B cell (primary cell): ENCODE measurements at regions not wholly inside any gene's neighbourhood (a gene's known extent, or its start where the extent isn't known, plus 50 kb on each side); places are given as distances from the start of the nearest gene placed in this dataset.

Source experiments
- ATAC-seq: fragments of 200-7000 bp; cut with Tn5 transposase; one replicate; pipeline ENCODE4 v1.10.0; 2021; ENCODE audit warnings: low read depth, mild to moderate bottlenecking, moderate number of reproducible peaks, moderate library complexity
- CTCF ChIA-PET: fragments of 350-600 bp; sonication (Branson Sonifier 250); formaldehyde crosslinking; loops from one replicate; lab custom pipeline; 2021; ENCODE audit warnings: antibody characterized with exemption, inconsistent platforms; lab: Charles Lee
- POLR2A ChIA-PET: fragments of 350-600 bp; sonication (Branson Sonifier 250); formaldehyde crosslinking; loops from one replicate; lab custom pipeline; 2021; ENCODE audit warnings: antibody characterized with exemption; lab: Charles Lee
- DNase-seq: peaks from one replicate; pipeline ENCODE4 v3.0.0; 2013
- H2AFZ ChIP-seq: 2 replicates; pipeline ENCODE4 v1.6.1; 2012; ENCODE audit warnings: mild to moderate bottlenecking, low read depth, low read length; ENCODE audit not compliant: insufficient read depth, poor library complexity, severe bottlenecking
- H3K27ac ChIP-seq, 2 donors: 1 replicate in 1 of 2; 2 replicates in 1 of 2; pipeline ENCODE4 v1.5.1; 2012 to 2013; ENCODE audit warnings: low read length in 2 of 2, mild to moderate bottlenecking in 2 of 2, moderate library complexity in 1 of 2
- H3K27me3 ChIP-seq, 4 experiments: fragments of 200-600 bp in 1 of 4; sonication (generic) in 1 of 4; replicated peaks in 1 of 4; 1 replicate in 2 of 4; 2 replicates in 2 of 4; pipeline versions ENCODE4 v1.6.1 to v1.7.0; 2013 to 2016; ENCODE audit warnings: low read length in 3 of 4, mild to moderate bottlenecking in 2 of 4, mixed read lengths in 1 of 4, moderate library complexity in 1 of 4; ENCODE audit not compliant: insufficient read depth in 4 of 4, control insufficient read depth in 3 of 4; ENCODE audit errors: control extremely low read depth in 1 of 4
- H3K36me3 ChIP-seq, 2 experiments: replicated peaks in 1 of 2; 1 replicate in 1 of 2; 2 replicates in 1 of 2; pipeline versions ENCODE4 v1.6.1 to v1.7.1; 2013; ENCODE audit warnings: low read length in 1 of 2; ENCODE audit not compliant: insufficient read depth in 2 of 2, control insufficient read depth in 1 of 2; ENCODE audit errors: control extremely low read depth in 1 of 2, extremely low read depth in 1 of 2
- H3K4me1 ChIP-seq, 2 donors: fragments of 200-600 bp in 1 of 2; sonication (generic) in 1 of 2; 1 replicate in 1 of 2; 2 replicates in 1 of 2; pipeline versions ENCODE4 v1.5.1 to v1.6.1; 2013 to 2017; ENCODE audit warnings: low read length in 2 of 2; ENCODE audit not compliant: control insufficient read depth in 2 of 2, insufficient read depth in 2 of 2
- H3K4me2 ChIP-seq: replicated peaks from 2 replicates; pipeline ENCODE3; 2012; ENCODE audit warnings: mild to moderate bottlenecking, low read depth, low read length; ENCODE audit not compliant: poor library complexity, severe bottlenecking
- H3K4me3 ChIP-seq, 5 experiments: fragments of 200-600 bp in 1 of 5; sonication (generic) in 1 of 5; 1 replicate in 3 of 5; 2 replicates in 2 of 5; pipeline versions ENCODE4 v1.5.1 to v1.7.0; 2011 to 2016; ENCODE audit warnings: low read length in 4 of 5, mild to moderate bottlenecking in 4 of 5, low read depth in 2 of 5, control low read depth in 1 of 5, moderate library complexity in 1 of 5; ENCODE audit not compliant: insufficient read depth in 1 of 5; ENCODE audit errors: control extremely low read depth in 1 of 5, extremely low read depth in 1 of 5
- H3K79me2 ChIP-seq: fragments of 200-600 bp; sonication (generic); one replicate; pipeline ENCODE4 v1.6.0; 2016; ENCODE audit warnings: low read length; ENCODE audit not compliant: control insufficient read depth, insufficient read depth
- H3K9ac ChIP-seq: fragments of 200-600 bp; sonication (generic); 2 replicates; pipeline ENCODE4 v1.6.1; 2017; ENCODE audit warnings: mild to moderate bottlenecking, low read length, moderate library complexity
- H3K9me3 ChIP-seq, 3 donors: one replicate each; pipeline versions ENCODE4 v1.6.1 to v1.7.1; 2013; ENCODE audit warnings: low read length in 2 of 3; ENCODE audit not compliant: control insufficient read depth in 2 of 3, insufficient read depth in 1 of 3; ENCODE audit errors: control extremely low read depth in 1 of 3
- H4K20me1 ChIP-seq: 2 replicates; pipeline ENCODE4 v1.6.0; 2012; ENCODE audit warnings: mild to moderate bottlenecking, low read length; ENCODE audit not compliant: insufficient read depth, control insufficient read depth, poor library complexity, severe bottlenecking
- H3K27ac Mint-ChIP-seq: one replicate; pipeline ENCODE4 v1.8.0; 2021; ENCODE audit warnings: mixed read lengths
- H3K27me3 Mint-ChIP-seq: one replicate; pipeline ENCODE4 v1.8.0; 2021; ENCODE audit warnings: mixed read lengths
- H3K4me1 Mint-ChIP-seq: one replicate; pipeline ENCODE4 v1.8.0; 2021; ENCODE audit warnings: mixed read lengths
- H3K4me3 Mint-ChIP-seq: one replicate; pipeline ENCODE4 v1.8.0; 2021; ENCODE audit warnings: mixed read lengths
- H3K9me3 Mint-ChIP-seq: one replicate; pipeline ENCODE4 v1.8.0; 2022; ENCODE audit warnings: mixed read lengths; ENCODE audit not compliant: insufficient read depth
- CTCF ChIP-seq: fragments of 200-600 bp; IDR thresholded peaks from one replicate; pipeline ENCODE4 v1.8.0; 2022; ENCODE audit warnings: antibody characterized with exemption, mild to moderate bottlenecking
- EZH2 ChIP-seq: IDR thresholded peaks from 2 replicates; pipeline ENCODE4 v1.6.1; 2012; ENCODE audit warnings: borderline replicate concordance, low read depth, mild to moderate bottlenecking, moderate library complexity, low read length; ENCODE audit not compliant: insufficient read depth, poor library complexity, severe bottlenecking
- WGBS: methylation state at CpG from one replicate; pipeline ENCODE4 v1.1.5; 2013; ENCODE audit warnings: missing lambda C conversion rate; ENCODE audit not compliant: insufficient coverage; 5-methylcytosine and 5-hydroxymethylcytosine counted together
- intact Hi-C: fragments of 100-400 bp; cut with micrococcal nuclease; formaldehyde crosslinking; loops from one replicate; pipeline ENCODE4 v1.10.0; 2022

GRCh38 chr11:100631316-100631715, 55.8 kb upstream of the ARHGAP42 start:
- ChIA-PET CTCF (no interaction called here), POLR2A (no interaction called here)
- Histone ChIP-seq H3K27ac (no peak overlapping the region), H3K9ac (no peak overlapping the region), H3K4me1 (no peaks in the 10 kb centered on the region), H3K79me2 (no peaks in the 10 kb centered on the region), H4K20me1 (no peaks in the 10 kb centered on the region), H3K9me3 (no peaks in the 10 kb centered on the region), H2AFZ (no peak overlapping the region), H3K36me3 (no peaks in the 10 kb centered on the region), H3K4me3 (no peak overlapping the region), H3K27me3 (no peaks in the 10 kb centered on the region), H3K4me2 (no peak overlapping the region)
- no peak for DNase-seq
- no peak for ATAC-seq
- intact Hi-C loops = no loop called here
- Mint-ChIP-seq H3K27me3 (peaks cover 18% of the 10 kb centered on the region), H3K9me3 (no peaks in the 10 kb centered on the region), H3K27ac (no peak overlapping the region), H3K4me1 (no peaks in the 10 kb centered on the region), H3K4me3 (no peak overlapping the region)
- no peak for TF ChIP-seq EZH2
- no peak for TF ChIP-seq CTCF
- 100% methylated on average over 1 of the region's 3 CpGs for WGBS

GRCh38 chr11:100632941-100633452, 54.1 kb upstream of the ARHGAP42 start:
- WGBS = 76% methylated on average over 5 of the region's 5 CpGs
- intact Hi-C loops = no loop called here
- TF ChIP-seq CTCF (no peak), EZH2 (no peak)
- no peaks in the 10 kb centered on the region for H3K27me3 ChIP-seq
- H3K27ac Mint-ChIP-seq = no peak overlapping the region
- no peak overlapping the region for H2AFZ ChIP-seq
- no peaks in the 10 kb centered on the region for H4K20me1 ChIP-seq
- H3K27ac ChIP-seq = no peak overlapping the region
- H3K4me3 Mint-ChIP-seq = no peak overlapping the region
- H3K4me2 ChIP-seq = no peak overlapping the region
- no peaks in the 10 kb centered on the region for H3K36me3 ChIP-seq
- H3K4me1 ChIP-seq = no peaks in the 10 kb centered on the region
- peaks cover 19% of the 10 kb centered on the region for H3K27me3 Mint-ChIP-seq
- H3K9me3 ChIP-seq = peaks cover 0 to 2% (median 2%) of the 10 kb centered on the region in 3 donors
- no peaks in the 10 kb centered on the region for H3K4me1 Mint-ChIP-seq
- H3K79me2 ChIP-seq = no peaks in the 10 kb centered on the region
- H3K9me3 Mint-ChIP-seq = peaks cover 2% of the 10 kb centered on the region
- no peak for ATAC-seq
- ChIA-PET CTCF (no interaction called here), POLR2A (no interaction called here)
- no peak overlapping the region for H3K9ac ChIP-seq
- H3K4me3 ChIP-seq = no peak overlapping the region
- no peak for DNase-seq
